Transverse colon (tissue), 4 donors: ENCODE measurements at regions not wholly inside any gene's neighbourhood (a gene's known extent, or its start where the extent isn't known, plus 50 kb on each side); places are given as distances from the start of the nearest gene placed in this dataset.

Experiments used
- DNase-seq: peaks from one replicate; pipeline ENCODE4 v3.0.0-alpha.2; 2019
- H3K27ac ChIP-seq, 4 donors: fragments of 200-600 bp; sonication (generic); 2 replicates each; pipeline ENCODE4 v1.5.1; 2016 to 2018; ENCODE audit warnings: inconsistent platforms in 4 of 4
- H3K27me3 ChIP-seq: fragments of 200-600 bp; sonication (generic); 2 replicates; pipeline ENCODE4 v1.5.1; 2017; ENCODE audit warnings: inconsistent platforms
- H3K36me3 ChIP-seq, 4 donors: fragments of 200-600 bp; sonication (generic); 2 replicates each; pipeline ENCODE4 v1.5.1; 2017 to 2019; ENCODE audit warnings: inconsistent platforms in 4 of 4
- H3K4me1 ChIP-seq, 4 donors: fragments of 200-600 bp; sonication (generic); 2 replicates each; pipeline ENCODE4 v1.5.1; 2017 to 2020; ENCODE audit warnings: inconsistent platforms in 4 of 4
- H3K4me3 ChIP-seq, 4 donors: fragments of 200-600 bp; sonication (generic); 1 replicate in 1 of 4; 2 replicates in 3 of 4; pipeline versions ENCODE4 v1.5.1 to v1.6.1; 2017 to 2019; ENCODE audit warnings: inconsistent platforms in 4 of 4
- H3K9me3 ChIP-seq, 2 donors: fragments of 200-600 bp; sonication (generic); 2 replicates each; pipeline ENCODE4 v1.5.1; 2017 to 2019; ENCODE audit warnings: inconsistent platforms in 2 of 2
- EP300 ChIP-seq: sonication (generic); formaldehyde crosslinking; IDR thresholded peaks from one replicate; pipeline ENCODE4 v1.6.1; 2017; ENCODE audit warnings: antibody characterized with exemption, low read depth
- POLR2A ChIP-seq: fragments of 450-650 bp; IDR thresholded peaks from one replicate; pipeline ENCODE4 v1.6.1; 2016; ENCODE audit warnings: antibody characterized with exemption, mild to moderate bottlenecking, moderate library complexity
- POLR2AphosphoS5 ChIP-seq, 3 donors: sonication (generic); formaldehyde crosslinking; IDR thresholded peaks; one replicate each; pipeline ENCODE4 v1.6.1; 2016; ENCODE audit warnings: antibody characterized with exemption in 3 of 3
- WGBS, 2 donors: methylation state at CpG; one replicate each; pipeline ENCODE4 v1.1.5; 2018; ENCODE audit warnings: low coverage in 1 of 2; 5-methylcytosine and 5-hydroxymethylcytosine counted together
- in situ Hi-C, 4 donors: fragments of 200-750 bp; cut with MboI; loops; one replicate each; pipeline versions ENCODE4 v1.15.0 to v1.15.1; 2017; ENCODE audit warnings: low sequenced_read_pairs in 3 of 4, low pct_ligation_motif_present in 1 of 4, low pct_unique_long_range_greater_than_20kb in 1 of 4
- intact Hi-C: fragments of 100-400 bp; cut with DNase I; formaldehyde crosslinking; loops from one replicate; pipeline ENCODE4 v1.15.1; 2023; ENCODE audit warnings: low total_unique reads
- TF ChIP-seq, protein P1 (sequence below), 5 experiments: fragments of 200-600 bp in 3 of 5; fragments of 450-650 bp in 2 of 5; sonication (generic) in 3 of 5; IDR thresholded peaks; 1 replicate in 2 of 5; 2 replicates in 3 of 5; pipeline ENCODE4 v1.5.1; 2016 to 2017; ENCODE audit warnings: antibody characterized with exemption in 5 of 5, inconsistent platforms in 3 of 5, mild to moderate bottlenecking in 2 of 5, moderate library complexity in 1 of 5

DNA sequence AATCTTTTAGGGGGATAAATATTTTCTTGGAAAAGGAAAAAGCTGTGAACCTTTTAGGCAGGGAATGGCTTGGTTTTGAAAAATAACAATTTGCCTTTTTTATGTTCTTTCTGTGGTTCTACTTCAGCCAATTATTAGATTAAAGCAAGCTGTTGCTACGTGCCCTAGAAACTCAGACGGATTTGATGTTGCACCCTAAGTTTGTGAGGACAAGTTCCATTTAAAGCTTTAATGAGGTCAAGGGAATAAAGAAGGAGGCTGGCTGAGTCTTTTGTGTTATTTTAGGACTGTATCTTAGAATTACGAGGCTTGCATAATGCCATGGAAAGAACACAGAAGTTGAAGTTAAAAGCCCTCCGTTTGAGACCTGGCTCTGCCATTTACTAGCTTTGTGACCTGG is 216.9 kb downstream of the NUF2 start:
- in situ Hi-C loops (loop anchor here (10.0 to 25.0 kb wide), 3 partner anchors 1249 to 1526 kb away; no protein-coding TSS in a partner anchor), intact Hi-C loops (no loop called here)
- Histone ChIP-seq H3K9me3 (no peaks in the 10 kb centered on the region), H3K27ac (peak overlapping the region in 3 of 4 donors; percentile 18 to 46 (median 19)), H3K36me3 (no peaks in the 10 kb centered on the region), H3K27me3 (no peaks in the 10 kb centered on the region), H3K4me3 (no peak overlapping the region), H3K4me1 (no peaks in the 10 kb centered on the region)
- 55 to 62% methylated on average over 4 of the region's 4 CpGs for whole genome bisulfite sequencing, 2 donors
- TF ChIP-seq, protein P1, sequence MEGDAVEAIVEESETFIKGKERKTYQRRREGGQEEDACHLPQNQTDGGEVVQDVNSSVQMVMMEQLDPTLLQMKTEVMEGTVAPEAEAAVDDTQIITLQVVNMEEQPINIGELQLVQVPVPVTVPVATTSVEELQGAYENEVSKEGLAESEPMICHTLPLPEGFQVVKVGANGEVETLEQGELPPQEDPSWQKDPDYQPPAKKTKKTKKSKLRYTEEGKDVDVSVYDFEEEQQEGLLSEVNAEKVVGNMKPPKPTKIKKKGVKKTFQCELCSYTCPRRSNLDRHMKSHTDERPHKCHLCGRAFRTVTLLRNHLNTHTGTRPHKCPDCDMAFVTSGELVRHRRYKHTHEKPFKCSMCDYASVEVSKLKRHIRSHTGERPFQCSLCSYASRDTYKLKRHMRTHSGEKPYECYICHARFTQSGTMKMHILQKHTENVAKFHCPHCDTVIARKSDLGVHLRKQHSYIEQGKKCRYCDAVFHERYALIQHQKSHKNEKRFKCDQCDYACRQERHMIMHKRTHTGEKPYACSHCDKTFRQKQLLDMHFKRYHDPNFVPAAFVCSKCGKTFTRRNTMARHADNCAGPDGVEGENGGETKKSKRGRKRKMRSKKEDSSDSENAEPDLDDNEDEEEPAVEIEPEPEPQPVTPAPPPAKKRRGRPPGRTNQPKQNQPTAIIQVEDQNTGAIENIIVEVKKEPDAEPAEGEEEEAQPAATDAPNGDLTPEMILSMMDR (IDR thresholded peaks at IDR 0.05): no peak
- TF ChIP-seq EP300 (no peak), POLR2A (no peak)
- no peak for DNase-seq

DNA sequence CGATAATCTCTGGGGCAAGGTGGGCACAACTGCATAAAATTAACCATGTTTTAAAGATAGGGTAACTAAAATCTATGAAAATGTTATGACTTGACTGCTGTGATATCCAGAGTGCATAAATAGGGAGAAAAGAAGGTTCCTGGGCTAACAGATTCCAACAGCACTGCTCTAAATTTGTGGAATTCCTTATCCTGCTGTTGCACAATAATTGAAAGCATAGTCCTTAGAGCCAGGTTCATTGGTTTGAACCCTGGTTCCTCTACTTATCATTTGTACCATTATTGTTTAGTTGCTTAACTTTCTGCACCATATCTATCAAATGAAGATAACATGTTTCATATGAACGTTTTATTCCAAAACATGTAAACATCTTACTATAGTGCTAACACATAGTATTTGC is 219.0 kb downstream of the NUF2 start:
- in situ Hi-C loops (loop anchor here in 3 of 4 donors (25.0 kb wide), 2 partner anchors 1247 to 1522 kb away; no protein-coding TSS in a partner anchor), intact Hi-C loops (no loop called here)
- no peak for DNase-seq
- H3K36me3 ChIP-seq: no peaks in the 10 kb centered on the region
- H3K4me1 ChIP-seq: no peaks in the 10 kb centered on the region
- no peaks in the 10 kb centered on the region for H3K27me3 ChIP-seq
- WGBS, 2 donors: 67 to 69% methylated on average over 2 of the region's 2 CpGs
- TF ChIP-seq POLR2AphosphoS5 (IDR thresholded peaks at IDR 0.05): no peak
- no peak for TF ChIP-seq EP300
- TF ChIP-seq, protein P1 (IDR thresholded peaks at IDR 0.05): no peak
- TF ChIP-seq POLR2A: no peak
- no peak overlapping the region for H3K4me3 ChIP-seq
- no peaks in the 10 kb centered on the region for H3K9me3 ChIP-seq
- no peak overlapping the region for H3K27ac ChIP-seq

DNA sequence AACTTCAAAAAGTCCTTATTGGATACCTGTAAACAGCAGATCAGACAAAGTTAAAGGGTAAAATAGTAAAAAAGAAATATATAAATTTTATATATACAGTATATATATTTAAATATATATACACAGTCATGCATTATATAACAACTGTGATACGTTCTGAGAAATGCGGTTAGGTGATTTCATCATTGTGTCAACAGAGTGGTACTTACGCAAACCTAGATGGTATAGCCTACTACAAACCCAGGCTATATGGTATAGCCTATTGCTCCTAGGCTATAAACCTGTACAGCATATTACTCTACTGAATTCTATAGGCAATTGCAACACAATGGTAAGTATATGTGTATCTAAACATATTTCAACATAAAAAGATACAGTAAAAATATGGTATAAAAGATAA is 222.7 kb downstream of the NUF2 start:
- in situ Hi-C loops (loop anchor here in 3 of 4 donors (25.0 kb wide), 2 partner anchors 1243 to 1518 kb away; no protein-coding TSS in a partner anchor), intact Hi-C loops (no loop called here)
- H3K4me3 ChIP-seq: no peak overlapping the region
- no peaks in the 10 kb centered on the region for H3K9me3 ChIP-seq
- H3K27me3 ChIP-seq: no peaks in the 10 kb centered on the region
- DNase-seq: no peak
- H3K36me3 ChIP-seq: no peaks in the 10 kb centered on the region
- no peaks in the 10 kb centered on the region for H3K4me1 ChIP-seq
- no peak overlapping the region for H3K27ac ChIP-seq
- WGBS, 2 donors: 70 to 86% methylated on average over 3 of the region's 3 CpGs
- no peak for TF ChIP-seq POLR2AphosphoS5 (IDR thresholded peaks at IDR 0.05)
- TF ChIP-seq, protein P1 (IDR thresholded peaks at IDR 0.05): no peak
- TF ChIP-seq EP300: no peak
- no peak for TF ChIP-seq POLR2A

DNA sequence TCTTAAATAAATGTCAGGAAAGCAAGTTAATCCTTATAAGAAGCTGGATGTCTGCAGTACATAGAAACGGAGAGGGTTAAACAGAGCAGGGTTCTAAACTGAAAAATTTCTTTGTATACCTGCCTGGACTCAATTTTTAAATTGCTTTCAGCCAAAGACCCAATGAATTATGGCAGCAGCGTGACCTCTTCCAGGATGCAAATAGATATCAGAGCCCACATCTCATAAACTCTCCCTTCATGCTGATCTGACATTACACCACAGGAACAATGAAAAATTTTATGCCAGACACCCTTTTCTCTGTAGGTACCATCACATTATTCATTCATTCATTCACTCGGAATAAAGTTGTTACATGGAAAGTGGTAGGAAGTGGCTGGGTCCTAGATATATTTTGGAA is 236.4 kb downstream of the NUF2 start:
- in situ Hi-C loops: no loop called here
- Histone ChIP-seq H3K36me3 (no peaks in the 10 kb centered on the region), H3K27me3 (no peaks in the 10 kb centered on the region), H3K9me3 (no peaks in the 10 kb centered on the region), H3K4me3 (no peak overlapping the region), H3K27ac (no peak overlapping the region), H3K4me1 (no peaks in the 10 kb centered on the region)
- TF ChIP-seq EP300: no peak
- TF ChIP-seq POLR2AphosphoS5 (IDR thresholded peaks at IDR 0.05): no peak
- TF ChIP-seq, protein P1 (IDR thresholded peaks at IDR 0.05): no peak
- no peak for TF ChIP-seq POLR2A
- WGBS, 2 donors: 77 to 82% methylated on average over 3 of the region's 3 CpGs
- intact Hi-C loops: no loop called here
- no peak for DNase-seq
